ENCODE measurements at regions not wholly inside any gene's neighbourhood (a gene's known extent, or its start where the extent isn't known, plus 50 kb on each side); places are given as distances from the start of the nearest gene placed in this dataset.

DNA sequence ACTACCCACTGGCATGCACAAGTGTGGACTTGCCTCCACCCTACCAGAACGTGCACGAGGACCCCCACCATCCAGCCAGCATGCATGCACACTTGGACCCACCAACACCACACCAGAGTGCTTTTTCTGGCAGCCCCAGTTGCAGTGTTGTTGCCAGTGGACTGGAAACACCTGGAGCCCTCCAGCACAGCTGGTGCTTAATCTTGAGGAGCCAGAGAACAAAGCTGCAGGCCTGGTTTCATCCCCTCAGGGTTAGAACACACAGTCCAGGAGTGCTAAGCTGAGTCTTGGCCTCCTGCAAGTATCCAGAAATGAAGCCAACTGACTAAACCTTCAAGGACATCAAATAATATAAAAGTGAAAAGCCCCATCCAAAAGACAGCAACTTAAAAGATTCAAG is 888.0 kb downstream of the NTRK3 start:
- no peak for TF ChIP-seq POLR2AphosphoS5 (IDR thresholded peaks at IDR 0.05)
- no peak for TF ChIP-seq POLR2A (IDR thresholded peaks at IDR 0.05)
- TF ChIP-seq, protein P1, sequence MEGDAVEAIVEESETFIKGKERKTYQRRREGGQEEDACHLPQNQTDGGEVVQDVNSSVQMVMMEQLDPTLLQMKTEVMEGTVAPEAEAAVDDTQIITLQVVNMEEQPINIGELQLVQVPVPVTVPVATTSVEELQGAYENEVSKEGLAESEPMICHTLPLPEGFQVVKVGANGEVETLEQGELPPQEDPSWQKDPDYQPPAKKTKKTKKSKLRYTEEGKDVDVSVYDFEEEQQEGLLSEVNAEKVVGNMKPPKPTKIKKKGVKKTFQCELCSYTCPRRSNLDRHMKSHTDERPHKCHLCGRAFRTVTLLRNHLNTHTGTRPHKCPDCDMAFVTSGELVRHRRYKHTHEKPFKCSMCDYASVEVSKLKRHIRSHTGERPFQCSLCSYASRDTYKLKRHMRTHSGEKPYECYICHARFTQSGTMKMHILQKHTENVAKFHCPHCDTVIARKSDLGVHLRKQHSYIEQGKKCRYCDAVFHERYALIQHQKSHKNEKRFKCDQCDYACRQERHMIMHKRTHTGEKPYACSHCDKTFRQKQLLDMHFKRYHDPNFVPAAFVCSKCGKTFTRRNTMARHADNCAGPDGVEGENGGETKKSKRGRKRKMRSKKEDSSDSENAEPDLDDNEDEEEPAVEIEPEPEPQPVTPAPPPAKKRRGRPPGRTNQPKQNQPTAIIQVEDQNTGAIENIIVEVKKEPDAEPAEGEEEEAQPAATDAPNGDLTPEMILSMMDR (IDR thresholded peaks at IDR 0.05 in 8 of 11, conservative IDR thresholded peaks at IDR 0.05 in 3 of 11) = no peak
- Histone ChIP-seq H3K27me3 (replicated peaks in 1 of 7) (no peaks in the 10 kb centered on the region), H3K4me3 (no peak overlapping the region), H3K4me1 (no peaks in the 10 kb centered on the region), H3K36me3 (no peaks in the 10 kb centered on the region), H3K27ac (no peak overlapping the region), H3K9me3 (peaks cover 0 to 30% (median 9%) of the 10 kb centered on the region in 8 donors)
- WGBS, 5 donors = 50 to 83% (median 67%) methylated on average over 2 of the region's 2 CpGs
- intact Hi-C loops (cut with DNase I; ENCODE audit: low total_unique reads) = no loop called here
- no peak for DNase-seq

DNA sequence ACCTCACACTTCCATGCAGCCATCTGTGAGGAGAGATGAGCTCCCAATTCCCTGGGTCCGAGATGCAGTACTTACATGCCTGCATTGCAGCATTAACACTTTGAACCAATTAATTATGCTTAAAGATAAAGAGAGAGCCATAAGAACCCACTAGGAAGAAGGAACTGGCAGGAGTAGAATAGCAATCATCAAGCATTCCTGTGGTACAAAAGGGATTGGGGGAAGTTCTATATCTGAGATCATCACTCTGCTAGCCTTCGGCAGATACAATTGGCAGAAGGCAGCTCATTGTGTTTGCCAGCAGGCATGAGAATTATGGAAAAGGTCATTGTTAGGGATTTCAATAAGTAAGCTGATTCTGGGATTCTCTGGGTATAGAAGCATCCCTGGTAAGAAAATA is 891.4 kb downstream of the NTRK3 start:
- TF ChIP-seq POLR2A (IDR thresholded peaks at IDR 0.05) = no peak
- TF ChIP-seq, protein P1 (IDR thresholded peaks at IDR 0.05 in 8 of 11, conservative IDR thresholded peaks at IDR 0.05 in 3 of 11) = no peak
- TF ChIP-seq POLR2AphosphoS5 (IDR thresholded peaks at IDR 0.05) = no peak
- Histone ChIP-seq H3K36me3 (no peaks in the 10 kb centered on the region), H3K9me3 (peaks cover 0 to 25% (median 5%) of the 10 kb centered on the region in 8 donors), H3K4me3 (no peak overlapping the region), H3K27ac (no peak overlapping the region), H3K27me3 (replicated peaks in 1 of 7) (no peaks in the 10 kb centered on the region), H3K4me1 (no peaks in the 10 kb centered on the region)
- intact Hi-C loops (cut with DNase I; ENCODE audit: low total_unique reads) = no loop called here
- DNase-seq = no peak
- 36 to 50% (median 39%) methylated on average over 2 of the region's 2 CpGs for WGBS, 5 donors

DNA sequence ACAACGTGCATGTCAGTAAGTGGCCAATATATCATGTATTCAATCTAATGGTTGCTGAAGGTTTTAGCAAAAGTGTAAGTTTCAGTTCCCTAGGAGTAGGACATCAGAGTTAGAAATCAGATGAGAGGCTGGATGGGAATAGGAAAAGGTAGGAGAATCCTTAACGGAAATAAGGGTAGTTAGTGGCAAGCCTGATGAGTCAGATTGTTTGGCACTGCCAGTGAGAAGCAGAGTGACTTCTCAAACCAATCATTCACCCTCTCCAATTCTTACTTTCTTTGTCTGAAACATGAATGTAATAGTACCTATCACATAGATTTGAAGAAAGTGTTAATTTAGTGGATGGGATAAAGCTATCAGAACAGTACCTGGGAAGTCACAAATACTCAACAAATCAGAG is 894.0 kb downstream of the NTRK3 start:
- Histone ChIP-seq H3K4me3 (no peak overlapping the region), H3K27me3 (replicated peaks in 1 of 7) (no peaks in the 10 kb centered on the region), H3K36me3 (no peaks in the 10 kb centered on the region), H3K9me3 (peaks cover 0 to 2% (median 0%) of the 10 kb centered on the region in 8 donors), H3K27ac (no peak overlapping the region), H3K4me1 (no peaks in the 10 kb centered on the region)
- no peak for DNase-seq
- WGBS, 5 donors = 65 to 78% (median 75%) methylated on average over 2 of the region's 2 CpGs
- TF ChIP-seq POLR2A (IDR thresholded peaks at IDR 0.05) = no peak
- TF ChIP-seq, protein P1 (IDR thresholded peaks at IDR 0.05 in 8 of 11, conservative IDR thresholded peaks at IDR 0.05 in 3 of 11) = no peak
- TF ChIP-seq POLR2AphosphoS5 (IDR thresholded peaks at IDR 0.05) = no peak
- intact Hi-C loops (cut with DNase I; ENCODE audit: low total_unique reads) = no loop called here

DNA sequence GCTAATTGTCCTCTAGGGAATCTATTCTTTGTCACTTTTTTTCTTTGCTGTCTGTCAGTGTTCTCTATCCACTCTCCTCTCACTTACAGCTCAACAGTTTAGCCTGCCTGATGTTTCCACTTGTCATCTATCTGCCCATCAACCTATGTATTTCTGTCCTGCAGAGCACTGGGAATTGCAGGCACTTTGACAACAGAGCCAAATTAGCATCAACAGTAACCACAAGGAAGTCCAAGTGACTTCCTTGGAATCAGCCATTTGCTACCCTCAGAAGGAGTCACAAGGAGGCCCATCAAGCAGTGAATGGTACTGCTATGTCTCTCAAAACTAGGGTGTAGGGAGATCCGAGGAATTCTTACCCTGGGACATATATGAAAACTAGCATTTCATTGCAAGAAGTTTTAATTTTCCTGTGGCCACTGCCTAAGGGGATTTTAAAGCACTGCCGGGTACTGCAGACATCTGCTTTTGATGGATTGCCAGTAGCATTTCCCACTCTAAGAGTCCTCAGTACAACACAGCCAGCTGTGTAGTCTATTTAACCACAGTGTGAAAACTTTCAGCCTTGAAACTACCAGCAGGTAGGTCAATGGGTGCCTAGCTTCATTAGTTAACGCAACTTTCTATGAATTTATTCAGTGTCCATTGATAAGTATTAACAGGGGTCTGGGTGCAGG is 898.8 kb downstream of the NTRK3 start:
- Histone ChIP-seq H3K4me1 (no peaks in the 10 kb centered on the region), H3K36me3 (no peaks in the 10 kb centered on the region), H3K27me3 (replicated peaks in 1 of 7) (no peaks in the 10 kb centered on the region), H3K9me3 (no peaks in the 10 kb centered on the region), H3K4me3 (no peak overlapping the region), H3K27ac (no peak overlapping the region)
- no peak for DNase-seq
- TF ChIP-seq POLR2AphosphoS5 (IDR thresholded peaks at IDR 0.05) (no peak), POLR2A (IDR thresholded peaks at IDR 0.05) (no peak)
- TF ChIP-seq, protein P1 (IDR thresholded peaks at IDR 0.05 in 8 of 11, conservative IDR thresholded peaks at IDR 0.05 in 3 of 11) = no peak
- 38 to 69% (median 53%) methylated on average over 3 of the region's 3 CpGs for WGBS, 5 donors
- intact Hi-C loops (cut with DNase I; ENCODE audit: low total_unique reads) = no loop called here
